H1 (cell line): ENCODE measurements at regions not wholly inside any gene's neighbourhood (a gene's known extent, or its start where the extent isn't known, plus 50 kb on each side); places are given as distances from the start of the nearest gene placed in this dataset.

Source experiments
- CTBP2 ChIP-seq: IDR thresholded peaks from 2 replicates; pipeline ENCODE4 v1.7.0; 2011; ENCODE audit warnings: borderline replicate concordance, mild to moderate bottlenecking, moderate library complexity, mixed read lengths, low read length; ENCODE audit not compliant: insufficient read depth, insufficient read length
- EGR1 ChIP-seq: IDR thresholded peaks from 2 replicates; pipeline ENCODE4 v1.6.1; 2011; ENCODE audit warnings: low read depth, low read length, borderline replicate concordance
- EZH2 ChIP-seq: fragments of 200-600 bp; sonication (generic); IDR thresholded peaks from 2 replicates; pipeline ENCODE4 v1.7.1; 2012; ENCODE audit warnings: low read depth, mild to moderate bottlenecking, moderate library complexity, low read length, inconsistent platforms; ENCODE audit not compliant: severe bottlenecking
- SIN3A ChIP-seq, 2 experiments: IDR thresholded peaks in 1 of 2; conservative IDR thresholded peaks in 1 of 2; 2 replicates each; pipeline ENCODE4 v1.6.1; 2011 to 2012; ENCODE audit warnings: low read length in 2 of 2, improper control_type of control experiment in 1 of 2, low read depth in 1 of 2, mild to moderate bottlenecking in 1 of 2
- SIRT6 ChIP-seq: IDR thresholded peaks from one replicate; pipeline ENCODE4 v1.7.1; 2012; ENCODE audit warnings: low read length, inconsistent platforms
- SP1 ChIP-seq: IDR thresholded peaks from 2 replicates; pipeline ENCODE4 v1.6.1; 2011; ENCODE audit warnings: low read depth, low read length

DNA sequence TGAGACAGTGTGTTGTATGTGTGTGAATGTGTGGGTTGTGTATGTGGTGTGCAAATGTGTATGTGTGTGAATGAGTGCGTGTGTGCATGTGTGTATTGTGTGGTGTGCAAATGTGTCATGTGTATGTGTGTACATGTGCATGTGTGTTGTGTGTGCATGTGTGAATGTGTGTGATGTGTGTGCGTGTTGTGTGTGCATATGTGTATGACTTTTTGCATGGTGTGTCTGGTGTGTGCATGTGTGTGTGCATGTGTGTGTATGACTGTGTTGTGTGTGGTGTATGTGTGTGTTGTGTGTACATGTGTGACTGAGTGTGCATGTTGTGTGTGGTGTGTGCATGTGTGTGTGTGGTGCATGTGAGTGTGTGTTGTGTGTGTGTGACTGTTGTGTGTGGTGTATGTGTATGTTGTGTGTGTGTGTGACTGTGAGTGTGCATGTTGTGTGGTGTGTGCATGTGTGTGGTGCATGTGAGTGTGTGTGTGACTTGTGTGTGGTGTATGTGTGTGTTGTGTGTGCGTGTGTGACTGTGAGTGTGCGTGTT, 268.3 kb downstream of the DCDC2C start (continued):
- TF ChIP-seq EZH2 (no peak), SIN3A (conservative IDR thresholded peaks at IDR 0.05 in 1 of 2, IDR thresholded peaks at IDR 0.05 in 1 of 2; ENCODE audit: low read depth in 1 of 2, low read length in 2 of 2) (no peak), SP1 (no peak), EGR1 (no peak), CTBP2 (no peak), SIRT6 (no peak)
